ENCODE measurements at regions not wholly inside any gene's neighbourhood (a gene's known extent, or its start where the extent isn't known, plus 50 kb on each side); places are given as distances from the start of the nearest gene placed in this dataset.

GRCh38 chr2:212686285-212686895 is 147.8 kb upstream of the ERBB4 start:
- Histone ChIP-seq H3K4me1 (ENCODE audit: control insufficient read depth in 1 of 2, insufficient read depth in 2 of 2, low read depth in 1 of 2, low read length in 1 of 2) (no peaks in the 10 kb centered on the region; a peak in 3 of 4 replicates), H3K4me2 (no peak overlapping the region), H3F3A (replicated peaks; ENCODE audit: insufficient read depth) (no peaks in the 10 kb centered on the region), H3K9ac (no peak overlapping the region), H3K4me3 (ENCODE audit: low read depth in 2 of 2, low read length in 1 of 2) (no peak overlapping the region; a peak in 1 of 4 replicates), H2AFZ (ENCODE audit: low read depth) (peak overlapping the region; percentile 65; the same call in 1 of the 2 replicates), H3K27me3 (ENCODE audit: insufficient read depth) (no peaks in the 10 kb centered on the region), H3K36me3 (replicated peaks in 1 of 2; ENCODE audit: control insufficient read depth in 1 of 2, insufficient read depth in 2 of 2, low read length in 1 of 2) (no peaks in the 10 kb centered on the region), H3K79me2 (ENCODE audit: insufficient read depth) (no peaks in the 10 kb centered on the region), H3K27ac (ENCODE audit: low read depth in 2 of 2, low read length in 1 of 2) (no peak overlapping the region), H4K20me1 (ENCODE audit: insufficient read depth) (no peaks in the 10 kb centered on the region), H3K9me2 (no peaks in the 10 kb centered on the region), H3K9me3 (no peaks in the 10 kb centered on the region)
- DNase-seq = peak; percentile 53
- ChIA-PET CTCF (interaction anchor here (0.6 to 3.0 kb wide), 18 partner anchors 10 to 1556 kb away, joined by 3 to 18 read pairs (median 4); partner anchors contain the start of gene IKZF2), POLR2A (no interaction called here)
- TF ChIP-seq REST (IDR thresholded peaks at IDR 0.05; ENCODE audit: low read depth, low read length) (no peak), NRF1 (IDR thresholded peaks at IDR 0.05; ENCODE audit: low read depth, low read length) (no peak), CTCF (IDR thresholded peaks at IDR 0.05) (peak; percentile 93), FOXM1 (IDR thresholded peaks at IDR 0.05; ENCODE audit: low read depth) (no peak), SMC3 (IDR thresholded peaks at IDR 0.05; ENCODE audit: low read depth, low read length) (peak; percentile 77), RAD21 (IDR thresholded peaks at IDR 0.05; ENCODE audit: low read length) (peak; percentile 95)
- 31% methylated on average over 10 of the region's 10 CpGs for WGBS (ENCODE audit: low lambda C conversion rate)

- Histone ChIP-seq H4K20me1 (ENCODE audit: insufficient read depth) (no peaks in the 10 kb centered on the region), H3K27me3 (ENCODE audit: insufficient read depth) (no peaks in the 10 kb centered on the region), H3K9ac (no peak overlapping the region), H3K4me3 (ENCODE audit: low read depth in 2 of 2, low read length in 1 of 2) (no peak overlapping the region), H3K4me2 (no peak overlapping the region), H3K79me2 (ENCODE audit: insufficient read depth) (no peaks in the 10 kb centered on the region), H3K36me3 (replicated peaks in 1 of 2; ENCODE audit: control insufficient read depth in 1 of 2, insufficient read depth in 2 of 2, low read length in 1 of 2) (no peaks in the 10 kb centered on the region), H3K4me1 (ENCODE audit: control insufficient read depth in 1 of 2, insufficient read depth in 2 of 2, low read depth in 1 of 2, low read length in 1 of 2) (no peaks in the 10 kb centered on the region; a peak in 3 of 4 replicates), H3K27ac (ENCODE audit: low read depth in 2 of 2, low read length in 1 of 2) (no peak overlapping the region), H3F3A (replicated peaks; ENCODE audit: insufficient read depth) (no peaks in the 10 kb centered on the region), H3K9me3 (no peaks in the 10 kb centered on the region), H3K9me2 (no peaks in the 10 kb centered on the region), H2AFZ (ENCODE audit: low read depth) (peak overlapping the region; percentile 53; the same call in 1 of the 2 replicates)
- ChIA-PET POLR2A (no interaction called here), CTCF (interaction anchor here (0.8 to 1.3 kb wide), 2 partner anchors 469 to 470 kb away, joined by 3 read pairs; no protein-coding TSS in a partner anchor)
- no peak for TF ChIP-seq CHD2 (IDR thresholded peaks at IDR 0.05; ENCODE audit: low read length, partially characterized antibody)
- no peak for TF ChIP-seq FOXJ3 (CRISPR knock-in tag; IDR thresholded peaks at IDR 0.05)
- TF ChIP-seq FOSL2 (IDR thresholded peaks at IDR 0.05; ENCODE audit: borderline replicate concordance, low read depth) = peak; percentile 35; the same call in 1 of the 2 replicates
- TF ChIP-seq MAX (IDR thresholded peaks at IDR 0.05; ENCODE audit: low read depth) = no peak
- DNase-seq = no peak
- WGBS (ENCODE audit: low lambda C conversion rate) = 76% methylated on average over 6 of the region's 6 CpGs
Measured at GRCh38 chr2:212683346-212684097, 144.9 kb upstream of the ERBB4 start.
